Calu3 (cell line): ENCODE measurements at regions not wholly inside any gene's neighbourhood (a gene's known extent, or its start where the extent isn't known, plus 50 kb on each side); places are given as distances from the start of the nearest gene placed in this dataset.
"Not testable (repeated sequence)": the region's sequence is repeated elsewhere in the genome, so short reads cannot be mapped to it uniquely, and the experiment has no call there.

Experiments used
- BruUV-seq: library from RNA; stranded (reverse); fragments of 400-500 nt; replicated peaks from 2 replicates; lab custom pipeline; 2021; lab: Mats Ljungman, UMichigan
- CTCF ChIA-PET: fragments of 300-600 bp; sonication (Branson Sonifier 250); formaldehyde crosslinking; loops from one replicate; lab custom pipeline; 2022; ENCODE audit warnings: antibody characterized with exemption; lab: Charles Lee
- DNase-seq: peaks from one replicate; pipeline ENCODE4 v3.0.0; 2022
- H3K27ac Mint-ChIP-seq: one replicate; pipeline ENCODE4 v1.8.0; 2022; ENCODE audit warnings: mixed read lengths; ENCODE audit not compliant: unreplicated experiment
- H3K27me3 Mint-ChIP-seq: one replicate; pipeline ENCODE4 v1.8.0; 2022; ENCODE audit warnings: mixed read lengths; ENCODE audit not compliant: unreplicated experiment
- H3K36me3 Mint-ChIP-seq: one replicate; pipeline ENCODE4 v1.8.0; 2022; ENCODE audit warnings: mild to moderate bottlenecking, moderate library complexity, mixed read lengths; ENCODE audit not compliant: insufficient read depth, unreplicated experiment
- H3K4me1 Mint-ChIP-seq: one replicate; pipeline ENCODE4 v1.8.0; 2022; ENCODE audit warnings: mild to moderate bottlenecking, low read depth, mixed read lengths; ENCODE audit not compliant: unreplicated experiment
- H3K4me3 Mint-ChIP-seq: one replicate; pipeline ENCODE4 v1.8.0; 2022; ENCODE audit warnings: mild to moderate bottlenecking, low read depth, moderate library complexity, mixed read lengths; ENCODE audit not compliant: unreplicated experiment
- H3K9me3 Mint-ChIP-seq: one replicate; pipeline ENCODE4 v1.8.0; 2022; ENCODE audit warnings: low read depth, mixed read lengths; ENCODE audit not compliant: unreplicated experiment
- CTCF ChIP-seq: fragments of 200-600 bp; IDR thresholded peaks from one replicate; pipeline ENCODE4 v1.8.0; 2022; ENCODE audit warnings: antibody characterized with exemption; ENCODE audit not compliant: unreplicated experiment
- intact Hi-C: fragments of 100-400 bp; cut with micrococcal nuclease; formaldehyde crosslinking; loops from one replicate; pipeline ENCODE4 v1.10.0; 2022; ENCODE audit not compliant: unreplicated experiment

- TF ChIP-seq CTCF, result no peak
- no peak overlapping the region for H3K27ac Mint-ChIP-seq
- H3K27me3 Mint-ChIP-seq, result no peaks in the 10 kb centered on the region
- peaks cover 3% of the 10 kb centered on the region for H3K9me3 Mint-ChIP-seq
- CTCF ChIA-PET, result no interaction called here
- BruUV-seq, result no TSS peak
- intact Hi-C loops, result no loop called here
- no peak for DNase-seq
- H3K4me3 Mint-ChIP-seq, result no peak overlapping the region
- peaks cover 15% of the 10 kb centered on the region for H3K4me1 Mint-ChIP-seq
- no peaks in the 10 kb centered on the region for H3K36me3 Mint-ChIP-seq
Measured at GRCh38 chr11:104772806-104773241, 125.4 kb downstream of the CASP12 start.

DNA sequence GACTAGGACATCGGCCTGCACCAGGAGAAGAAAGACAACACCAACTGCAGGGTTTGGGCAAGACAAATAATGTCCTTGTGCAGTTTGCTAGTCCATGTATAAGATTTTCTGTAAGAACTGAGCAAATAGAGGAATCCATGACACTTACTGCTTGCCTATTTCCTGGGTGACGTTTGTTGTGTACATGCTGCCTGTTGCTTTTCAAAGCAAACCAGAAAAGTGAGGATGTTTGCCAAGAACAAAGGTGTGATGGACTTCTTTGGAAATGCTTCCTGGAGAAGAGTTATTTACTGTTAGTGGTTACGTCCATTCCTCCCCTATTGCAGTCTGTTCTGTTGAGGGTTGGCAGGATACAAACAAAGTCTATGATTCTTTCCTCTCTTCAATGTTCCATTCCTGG, 126.5 kb downstream of the CASP12 start:
- Mint-ChIP-seq H3K9me3 (peaks cover 3% of the 10 kb centered on the region), H3K4me3 (no peak overlapping the region), H3K27me3 (no peaks in the 10 kb centered on the region), H3K4me1 (peaks cover 10% of the 10 kb centered on the region), H3K27ac (no peak overlapping the region), H3K36me3 (no peaks in the 10 kb centered on the region)
- CTCF ChIA-PET, result no interaction called here
- no TSS peak for BruUV-seq
- no peak for TF ChIP-seq CTCF
- no peak for DNase-seq
- intact Hi-C loops, result no loop called here

DNA sequence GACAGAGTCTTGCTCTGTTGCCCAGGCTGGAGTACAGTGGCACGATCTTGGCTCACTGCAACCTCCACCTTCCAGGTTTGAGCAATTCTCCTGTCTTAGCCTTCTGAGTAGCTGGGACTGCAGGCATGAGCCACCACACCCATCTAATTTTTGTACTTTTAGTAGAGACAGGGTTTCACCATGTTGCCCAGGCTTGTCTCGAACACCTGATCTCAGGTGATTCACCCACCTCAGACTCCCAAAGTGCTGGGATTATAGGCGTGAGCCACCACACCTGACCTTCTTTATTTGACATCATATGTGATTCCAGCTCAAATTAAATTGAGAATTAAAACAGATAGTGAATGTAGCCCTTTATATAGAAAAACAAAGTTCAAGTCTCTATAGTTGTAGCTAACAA, 127.2 kb downstream of the CASP12 start:
- H3K9me3 Mint-ChIP-seq, BruUV-seq, H3K27ac Mint-ChIP-seq, CTCF ChIA-PET, H3K36me3 Mint-ChIP-seq, H3K27me3 Mint-ChIP-seq, intact Hi-C loops, H3K4me3 Mint-ChIP-seq, H3K4me1 Mint-ChIP-seq, DNase-seq: not testable (repeated sequence)

DNA sequence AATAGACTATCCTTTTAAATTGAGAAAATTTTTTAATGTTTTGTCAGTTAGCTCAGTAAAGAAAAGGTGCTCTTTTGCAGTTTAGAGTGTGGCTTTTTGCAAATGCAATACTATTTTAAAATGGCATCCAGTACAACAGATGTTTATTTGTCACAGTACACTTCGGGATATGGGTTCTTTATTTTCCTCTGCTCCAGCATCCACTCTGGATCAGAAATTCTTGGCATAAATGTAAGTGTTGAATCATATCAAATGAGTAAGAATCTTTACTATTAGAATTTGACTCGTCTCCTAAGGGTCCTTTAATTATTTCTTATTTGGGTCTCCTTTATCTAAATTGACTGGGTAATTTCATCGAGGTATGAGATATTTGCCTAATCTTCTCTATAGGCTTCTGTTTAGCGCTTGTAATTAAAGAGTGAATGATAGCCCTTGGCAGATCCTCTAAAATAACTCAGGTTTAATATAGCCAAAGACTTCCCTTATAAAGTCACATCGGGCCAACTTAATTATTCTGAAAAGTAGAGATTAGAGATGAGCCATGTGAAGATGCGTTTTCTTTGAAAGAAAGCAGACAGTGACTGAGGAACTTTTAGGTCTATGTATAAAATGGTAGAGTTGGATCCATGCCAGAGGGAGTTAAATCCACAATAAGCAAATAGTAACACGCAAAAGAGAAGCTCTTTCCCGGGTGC, 132.7 kb downstream of the CASP12 start:
- no TSS peak for BruUV-seq
- Mint-ChIP-seq H3K9me3 (peaks cover 3% of the 10 kb centered on the region), H3K36me3 (no peaks in the 10 kb centered on the region), H3K4me3 (no peak overlapping the region), H3K4me1 (no peaks in the 10 kb centered on the region), H3K27ac (no peak overlapping the region), H3K27me3 (no peaks in the 10 kb centered on the region)
- no peak for TF ChIP-seq CTCF
- no peak for DNase-seq
- CTCF ChIA-PET, result no interaction called here
- intact Hi-C loops, result no loop called here

DNA sequence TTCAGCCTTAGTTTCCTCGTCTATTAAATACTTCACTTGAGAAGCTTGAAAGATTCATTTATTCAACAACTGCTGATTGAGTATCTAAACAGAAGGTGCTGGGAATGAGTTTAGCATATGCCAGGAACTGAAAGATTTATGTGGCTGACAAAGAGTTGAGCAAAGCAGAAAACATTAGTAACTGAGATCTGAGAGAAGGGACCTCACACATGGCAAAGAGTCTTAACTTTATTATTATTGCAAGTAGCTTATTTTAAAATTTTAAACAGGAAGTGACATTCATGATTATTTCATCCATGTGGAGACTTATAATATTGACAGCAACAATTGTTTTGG, 133.6 kb downstream of the CASP12 start:
- CTCF ChIA-PET, result no interaction called here
- no peaks in the 10 kb centered on the region for H3K4me1 Mint-ChIP-seq
- no peaks in the 10 kb centered on the region for H3K27me3 Mint-ChIP-seq
- DNase-seq, result no peak
- no TSS peak for BruUV-seq
- H3K27ac Mint-ChIP-seq, result no peak overlapping the region
- no peaks in the 10 kb centered on the region for H3K36me3 Mint-ChIP-seq
- H3K4me3 Mint-ChIP-seq, result no peak overlapping the region
- TF ChIP-seq CTCF, result no peak
- peaks cover 6% of the 10 kb centered on the region for H3K9me3 Mint-ChIP-seq
- intact Hi-C loops, result no loop called here
